ENCODE measurements at regions not wholly inside any gene's neighbourhood (a gene's known extent, or its start where the extent isn't known, plus 50 kb on each side); places are given as distances from the start of the nearest gene placed in this dataset.

DNA sequence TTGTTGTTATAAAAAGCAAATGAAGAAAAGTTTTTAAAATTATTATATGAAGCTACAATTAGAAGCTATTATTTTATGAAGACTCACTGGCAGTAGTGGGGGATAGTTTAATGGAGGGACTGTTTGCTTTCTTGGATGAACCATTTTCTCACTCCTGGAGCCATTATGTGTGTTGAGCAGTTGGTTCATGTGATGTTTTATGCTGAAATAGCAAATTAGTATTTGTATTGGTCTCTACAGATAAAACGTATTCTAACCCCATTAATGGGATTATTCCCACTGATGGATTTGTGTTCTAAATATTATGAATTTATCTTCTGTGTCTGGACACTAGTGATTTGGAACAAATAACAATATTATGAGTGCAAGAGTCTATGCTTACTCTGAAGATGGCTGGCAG lies 507.5 kb upstream of the FSHR start:
- no peaks in the 10 kb centered on the region for H3K4me1 ChIP-seq (ENCODE audit: insufficient read depth)
- no peaks in the 10 kb centered on the region for H3K9me3 ChIP-seq (ENCODE audit: low read depth)
- TF ChIP-seq EZH2phosphoT487 (IDR thresholded peaks at IDR 0.05; ENCODE audit: insufficient read depth, low read depth), result no peak
- no peak for TF ChIP-seq EZH2 (IDR thresholded peaks at IDR 0.05; ENCODE audit: insufficient read depth, poor library complexity, severe bottlenecking)

DNA sequence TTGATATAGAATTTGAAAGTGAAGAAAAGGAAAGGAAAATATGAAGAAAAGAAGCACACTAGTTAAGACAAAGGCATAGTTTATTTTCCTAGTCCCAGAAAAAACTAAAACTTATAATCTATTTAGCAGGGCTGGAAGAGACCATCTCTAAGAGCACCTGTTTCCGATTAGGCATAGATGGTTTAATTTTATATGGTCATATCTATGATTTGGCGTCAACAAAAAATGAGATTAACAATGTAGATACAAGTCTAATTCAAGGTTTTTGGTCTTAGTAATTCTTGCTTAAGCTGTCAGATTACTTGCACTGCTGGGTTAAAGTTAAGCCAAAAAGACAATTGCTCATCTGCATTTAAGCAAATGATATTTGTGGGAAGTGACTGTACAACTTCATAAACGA lies 502.5 kb upstream of the FSHR start:
- no peaks in the 10 kb centered on the region for H3K79me2 ChIP-seq (ENCODE audit: insufficient read depth)
- no peaks in the 10 kb centered on the region for H3K9me3 ChIP-seq (ENCODE audit: low read depth)
- H3F3A ChIP-seq (ENCODE audit: insufficient read depth), result no peaks in the 10 kb centered on the region
- in situ Hi-C loops (cut with MboI), result no loop called here
- H3K9me2 ChIP-seq (ENCODE audit: insufficient read depth), result no peaks in the 10 kb centered on the region
- no peaks in the 10 kb centered on the region for H4K20me1 ChIP-seq (ENCODE audit: insufficient read depth)
- no peak overlapping the region for H2AFZ ChIP-seq
- H3K4me2 ChIP-seq (ENCODE audit: unreplicated experiment), result no peak overlapping the region
- no peaks in the 10 kb centered on the region for H3K36me3 ChIP-seq (ENCODE audit: low read depth)
- H3K9ac ChIP-seq, result no peak overlapping the region
- no peaks in the 10 kb centered on the region for H3K4me1 ChIP-seq (ENCODE audit: insufficient read depth)
- H3K4me3 ChIP-seq, result no peak overlapping the region
- no peak overlapping the region for H3K27ac ChIP-seq
- DNase-seq, result no peak
- TF ChIP-seq EZH2phosphoT487 (IDR thresholded peaks at IDR 0.05; ENCODE audit: insufficient read depth, low read depth) (no peak), EZH2 (IDR thresholded peaks at IDR 0.05; ENCODE audit: insufficient read depth, poor library complexity, severe bottlenecking) (no peak)
- no peaks in the 10 kb centered on the region for H3K27me3 ChIP-seq (replicated peaks; ENCODE audit: insufficient read depth)
- WGBS, 2 experiments (ENCODE audit: low coverage in 1 of 2, low lambda C conversion rate in 2 of 2, missing lambda C conversion rate in 2 of 2), result 9 to 10% methylated on average over 3 of the region's 3 CpGs

More for the DNA sequence above, 507.5 kb upstream of the FSHR start:
- H4K20me1 ChIP-seq (ENCODE audit: insufficient read depth), result no peaks in the 10 kb centered on the region
- no peaks in the 10 kb centered on the region for H3F3A ChIP-seq (ENCODE audit: insufficient read depth)
- DNase-seq, result no peak
- no peak overlapping the region for H3K4me2 ChIP-seq (ENCODE audit: unreplicated experiment)
- in situ Hi-C loops (cut with MboI), result no loop called here
- H3K27ac ChIP-seq, result no peak overlapping the region
- 13 to 22% methylated on average over 1 of the region's 1 CpG for WGBS, 2 experiments (ENCODE audit: low coverage in 1 of 2, low lambda C conversion rate in 2 of 2, missing lambda C conversion rate in 2 of 2)
- H2AFZ ChIP-seq, result no peak overlapping the region
- no peak overlapping the region for H3K4me3 ChIP-seq
- no peaks in the 10 kb centered on the region for H3K27me3 ChIP-seq (replicated peaks; ENCODE audit: insufficient read depth)
- no peaks in the 10 kb centered on the region for H3K9me2 ChIP-seq (ENCODE audit: insufficient read depth)
- no peaks in the 10 kb centered on the region for H3K36me3 ChIP-seq (ENCODE audit: low read depth)
- no peak overlapping the region for H3K9ac ChIP-seq
- no peaks in the 10 kb centered on the region for H3K79me2 ChIP-seq (ENCODE audit: insufficient read depth)

- no peak overlapping the region for H3K27ac ChIP-seq
- no peak overlapping the region for H2AFZ ChIP-seq
- H3K27me3 ChIP-seq (replicated peaks; ENCODE audit: insufficient read depth), result no peaks in the 10 kb centered on the region
- TF ChIP-seq EZH2phosphoT487 (IDR thresholded peaks at IDR 0.05; ENCODE audit: insufficient read depth, low read depth), result no peak
- no peak for TF ChIP-seq EZH2 (IDR thresholded peaks at IDR 0.05; ENCODE audit: insufficient read depth, poor library complexity, severe bottlenecking)
- no peaks in the 10 kb centered on the region for H3K9me2 ChIP-seq (ENCODE audit: insufficient read depth)
- no peak overlapping the region for H3K9ac ChIP-seq
- H3K4me3 ChIP-seq, result no peak overlapping the region
- no peak overlapping the region for H3K4me2 ChIP-seq (ENCODE audit: unreplicated experiment)
- DNase-seq, result no peak
- no peaks in the 10 kb centered on the region for H3F3A ChIP-seq (ENCODE audit: insufficient read depth)
- no peaks in the 10 kb centered on the region for H3K4me1 ChIP-seq (ENCODE audit: insufficient read depth)
- H3K79me2 ChIP-seq (ENCODE audit: insufficient read depth), result no peaks in the 10 kb centered on the region
- in situ Hi-C loops (cut with MboI), result no loop called here
- 4 to 5% methylated on average over 2 of the region's 2 CpGs for WGBS, 2 experiments (ENCODE audit: low coverage in 1 of 2, low lambda C conversion rate in 2 of 2, missing lambda C conversion rate in 2 of 2)
- no peaks in the 10 kb centered on the region for H3K36me3 ChIP-seq (ENCODE audit: low read depth)
- no peaks in the 10 kb centered on the region for H4K20me1 ChIP-seq (ENCODE audit: insufficient read depth)
- no peaks in the 10 kb centered on the region for H3K9me3 ChIP-seq (ENCODE audit: low read depth)
Observed at GRCh38 chr2:49643149-49643548, 488.8 kb upstream of the FSHR start.

- 9 to 13% methylated on average over 1 of the region's 1 CpG for WGBS, 2 experiments (ENCODE audit: low coverage in 1 of 2, low lambda C conversion rate in 2 of 2, missing lambda C conversion rate in 2 of 2)
- no peak for TF ChIP-seq EZH2phosphoT487 (IDR thresholded peaks at IDR 0.05; ENCODE audit: insufficient read depth, low read depth)
- TF ChIP-seq EZH2 (IDR thresholded peaks at IDR 0.05; ENCODE audit: insufficient read depth, poor library complexity, severe bottlenecking), result no peak
- Histone ChIP-seq H3K9me3 (ENCODE audit: low read depth) (no peaks in the 10 kb centered on the region), H4K20me1 (ENCODE audit: insufficient read depth) (no peaks in the 10 kb centered on the region), H3K4me2 (ENCODE audit: unreplicated experiment) (no peak overlapping the region), H3K27me3 (replicated peaks; ENCODE audit: insufficient read depth) (no peaks in the 10 kb centered on the region), H3K4me3 (no peak overlapping the region), H3K9ac (no peak overlapping the region), H3K4me1 (ENCODE audit: insufficient read depth) (no peaks in the 10 kb centered on the region), H3F3A (ENCODE audit: insufficient read depth) (no peaks in the 10 kb centered on the region), H3K36me3 (ENCODE audit: low read depth) (no peaks in the 10 kb centered on the region), H2AFZ (no peak overlapping the region), H3K9me2 (ENCODE audit: insufficient read depth) (no peaks in the 10 kb centered on the region), H3K79me2 (ENCODE audit: insufficient read depth) (no peaks in the 10 kb centered on the region), H3K27ac (no peak overlapping the region)
- in situ Hi-C loops (cut with MboI), result no loop called here
- no peak for DNase-seq
Observed at GRCh38 chr2:49640630-49641029, 486.3 kb upstream of the FSHR start.

GRCh38 chr2:49621016-49621415 lies 466.7 kb upstream of the FSHR start:
- Histone ChIP-seq H3K27me3 (replicated peaks; ENCODE audit: insufficient read depth) (no peaks in the 10 kb centered on the region), H3K4me1 (ENCODE audit: insufficient read depth) (no peaks in the 10 kb centered on the region), H3K36me3 (ENCODE audit: low read depth) (no peaks in the 10 kb centered on the region), H3K9me2 (ENCODE audit: insufficient read depth) (no peaks in the 10 kb centered on the region), H3K9me3 (ENCODE audit: low read depth) (no peaks in the 10 kb centered on the region), H4K20me1 (ENCODE audit: insufficient read depth) (no peaks in the 10 kb centered on the region; the same call in 1 of the 2 replicates), H3F3A (ENCODE audit: insufficient read depth) (no peaks in the 10 kb centered on the region), H3K4me3 (no peak overlapping the region), H3K4me2 (ENCODE audit: unreplicated experiment) (no peak overlapping the region), H3K79me2 (ENCODE audit: insufficient read depth) (no peaks in the 10 kb centered on the region), H3K27ac (no peak overlapping the region), H2AFZ (no peak overlapping the region), H3K9ac (no peak overlapping the region)
- in situ Hi-C loops (cut with MboI), result no loop called here
- no peak for TF ChIP-seq EZH2phosphoT487 (IDR thresholded peaks at IDR 0.05; ENCODE audit: insufficient read depth, low read depth)
- TF ChIP-seq EZH2 (IDR thresholded peaks at IDR 0.05; ENCODE audit: insufficient read depth, poor library complexity, severe bottlenecking), result no peak
- no peak for DNase-seq
- WGBS, 2 experiments (ENCODE audit: low coverage in 1 of 2, low lambda C conversion rate in 2 of 2, missing lambda C conversion rate in 2 of 2), result 16 to 19% methylated on average over 2 of the region's 2 CpGs
